Osteocyte (in vitro differentiated cells): ENCODE measurements at regions not wholly inside any gene's neighbourhood (a gene's known extent, or its start where the extent isn't known, plus 50 kb on each side); places are given as distances from the start of the nearest gene placed in this dataset.

Experiments used
- DNase-seq: peaks from one replicate; pipeline ENCODE4 v3.0.0; 2021; ENCODE audit warnings: mixed read lengths; ENCODE audit not compliant: unreplicated experiment; ENCODE audit errors: extremely low spot score
- H3K27ac Mint-ChIP-seq: one replicate; pipeline ENCODE4 v1.8.0; 2021; ENCODE audit warnings: mild to moderate bottlenecking, mixed read lengths; ENCODE audit not compliant: unreplicated experiment
- H3K27me3 Mint-ChIP-seq: one replicate; pipeline ENCODE4 v1.8.0; 2021; ENCODE audit warnings: mixed read lengths; ENCODE audit not compliant: unreplicated experiment
- H3K36me3 Mint-ChIP-seq: one replicate; pipeline ENCODE4 v1.8.0; 2021; ENCODE audit warnings: mixed read lengths; ENCODE audit not compliant: unreplicated experiment
- H3K4me1 Mint-ChIP-seq: one replicate; pipeline ENCODE4 v1.8.0; 2021; ENCODE audit warnings: mixed read lengths; ENCODE audit not compliant: unreplicated experiment
- H3K4me3 Mint-ChIP-seq: one replicate; pipeline ENCODE4 v1.8.0; 2021; ENCODE audit warnings: mild to moderate bottlenecking, moderate library complexity, mixed read lengths; ENCODE audit not compliant: unreplicated experiment
- H3K9me3 Mint-ChIP-seq: one replicate; pipeline ENCODE4 v1.8.0; 2021; ENCODE audit warnings: mixed read lengths; ENCODE audit not compliant: unreplicated experiment
- CTCF ChIP-seq: fragments of 200-600 bp; sonication (generic); IDR thresholded peaks from 2 replicates; pipeline ENCODE4 v1.5.0; 2021; ENCODE audit warnings: antibody characterized with exemption, mild to moderate bottlenecking, moderate library complexity

- no peaks in the 10 kb centered on the region for H3K9me3 Mint-ChIP-seq
- TF ChIP-seq CTCF, result no peak
Measured at GRCh38 chr3:153038779-153039178, 123.2 kb upstream of the RAP2B start.

DNA sequence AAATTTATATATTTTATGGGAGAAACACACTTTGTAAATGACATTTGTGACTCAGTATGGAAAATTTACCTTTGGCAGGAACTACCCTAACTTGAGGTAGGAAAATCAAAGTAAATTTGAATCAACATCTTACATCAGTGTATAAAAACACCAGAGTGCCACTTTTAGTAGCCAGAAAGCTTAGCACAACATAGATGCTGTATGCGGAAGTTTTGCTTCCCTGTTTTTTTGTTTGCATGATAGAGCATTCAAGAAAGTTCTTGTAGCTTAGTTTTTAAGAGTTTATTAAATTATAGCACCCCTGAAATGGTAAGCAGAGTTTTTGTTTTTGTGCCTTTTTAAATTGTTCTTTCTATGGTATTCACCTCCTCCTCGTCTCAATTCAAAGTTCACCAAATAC is 120.8 kb upstream of the RAP2B start:
- DNase-seq, result no peak
- H3K36me3 Mint-ChIP-seq, result no peaks in the 10 kb centered on the region
- no peak for TF ChIP-seq CTCF
- no peak overlapping the region for H3K4me3 Mint-ChIP-seq
- H3K27ac Mint-ChIP-seq, result no peak overlapping the region
- no peaks in the 10 kb centered on the region for H3K27me3 Mint-ChIP-seq
- H3K9me3 Mint-ChIP-seq, result no peaks in the 10 kb centered on the region
- H3K4me1 Mint-ChIP-seq, result peaks cover 14% of the 10 kb centered on the region

More at GRCh38 chr3:153038779-153039178, 123.2 kb upstream of the RAP2B start:
- no peaks in the 10 kb centered on the region for H3K36me3 Mint-ChIP-seq
- DNase-seq, result no peak
- peaks cover 7% of the 10 kb centered on the region for H3K4me1 Mint-ChIP-seq
- no peak overlapping the region for H3K4me3 Mint-ChIP-seq
- H3K27me3 Mint-ChIP-seq, result peaks cover 2% of the 10 kb centered on the region
- no peak overlapping the region for H3K27ac Mint-ChIP-seq

DNA sequence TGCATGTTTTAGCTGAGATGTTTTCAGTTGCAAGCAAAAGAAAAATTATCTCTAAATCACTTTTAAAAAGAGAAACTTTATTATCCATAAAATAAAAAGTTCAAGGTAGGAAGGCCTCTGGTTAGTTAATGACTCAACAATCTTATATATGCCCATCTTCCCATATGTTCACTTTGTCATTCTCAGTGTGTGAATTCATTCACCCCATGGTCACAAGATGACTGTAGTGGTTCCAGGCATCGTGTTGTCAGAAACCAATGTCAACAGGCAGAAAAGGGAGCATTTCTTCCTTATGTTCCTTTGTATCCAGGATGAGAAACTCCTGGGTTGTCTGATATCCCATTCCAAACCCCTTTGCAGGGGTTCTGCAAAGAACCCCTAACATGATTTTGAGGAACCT is 119.9 kb upstream of the RAP2B start:
- no peaks in the 10 kb centered on the region for H3K9me3 Mint-ChIP-seq
- no peaks in the 10 kb centered on the region for H3K27me3 Mint-ChIP-seq
- no peak overlapping the region for H3K27ac Mint-ChIP-seq
- TF ChIP-seq CTCF, result no peak
- H3K36me3 Mint-ChIP-seq, result no peaks in the 10 kb centered on the region
- H3K4me1 Mint-ChIP-seq, result peaks cover 14% of the 10 kb centered on the region
- no peak for DNase-seq
- H3K4me3 Mint-ChIP-seq, result no peak overlapping the region

- no peaks in the 10 kb centered on the region for H3K27me3 Mint-ChIP-seq
- TF ChIP-seq CTCF, result no peak
- H3K4me3 Mint-ChIP-seq, result peak overlapping the region; percentile 63
- H3K9me3 Mint-ChIP-seq, result no peaks in the 10 kb centered on the region
- no peak for DNase-seq
- H3K36me3 Mint-ChIP-seq, result no peaks in the 10 kb centered on the region
- peak overlapping the region; percentile 65 for H3K27ac Mint-ChIP-seq
- peaks cover 14% of the 10 kb centered on the region for H3K4me1 Mint-ChIP-seq
Measured at GRCh38 chr3:153043729-153044328, 118.2 kb upstream of the RAP2B start.

DNA sequence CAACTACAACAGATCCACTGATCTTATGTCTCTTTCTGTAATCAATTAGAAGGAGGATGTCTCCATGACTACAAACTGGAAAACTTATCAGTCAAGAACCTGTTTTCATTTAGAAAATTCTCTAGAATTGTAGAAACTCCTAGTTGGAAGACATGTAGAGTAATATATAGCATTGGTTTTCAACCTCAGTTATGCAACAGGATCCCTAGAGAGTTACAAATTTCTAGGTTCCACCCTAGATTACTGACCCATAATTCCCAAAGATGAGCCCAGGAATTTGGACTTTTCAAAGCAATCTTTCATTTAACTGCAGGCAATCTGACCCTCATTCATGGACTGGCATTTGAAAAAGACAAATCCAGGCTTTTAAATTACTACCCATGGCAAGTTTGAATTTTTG is 116.9 kb upstream of the RAP2B start:
- no peaks in the 10 kb centered on the region for H3K27me3 Mint-ChIP-seq
- no peak for DNase-seq
- no peak overlapping the region for H3K4me3 Mint-ChIP-seq
- H3K4me1 Mint-ChIP-seq, result peaks cover 14% of the 10 kb centered on the region
- H3K36me3 Mint-ChIP-seq, result no peaks in the 10 kb centered on the region
- no peaks in the 10 kb centered on the region for H3K9me3 Mint-ChIP-seq
- H3K27ac Mint-ChIP-seq, result no peak overlapping the region
- no peak for TF ChIP-seq CTCF
